Loucy (cell line): ENCODE measurements at regions not wholly inside any gene's neighbourhood (a gene's known extent, or its start where the extent isn't known, plus 50 kb on each side); places are given as distances from the start of the nearest gene placed in this dataset.
"Not testable (repeated sequence)": the region's sequence is repeated elsewhere in the genome, so short reads cannot be mapped to it uniquely, and the experiment has no call there.

Experiments
- H2AFZ ChIP-seq: fragments of 200-600 bp; sonication (generic); 2 replicates; pipeline ENCODE4 v1.6.0; 2016; ENCODE audit warnings: antibody characterized with exemption, mild to moderate bottlenecking, low read length, moderate library complexity
- H3F3A ChIP-seq: fragments of 200-600 bp; 2 replicates; pipeline ENCODE4 v1.6.0; 2016; ENCODE audit warnings: antibody characterized with exemption, low read depth, mild to moderate bottlenecking
- H3K27me3 ChIP-seq: fragments of 200-600 bp; sonication (generic); 2 replicates; pipeline ENCODE4 v1.6.1; 2014; ENCODE audit warnings: low read length, mild to moderate bottlenecking; ENCODE audit not compliant: insufficient read depth, poor library complexity, severe bottlenecking
- H3K36me3 ChIP-seq: fragments of 200-600 bp; sonication (generic); 2 replicates; pipeline ENCODE4 v1.6.1; 2016; ENCODE audit warnings: low read length; ENCODE audit not compliant: insufficient read depth
- H3K4me1 ChIP-seq: fragments of 200-600 bp; sonication (generic); 2 replicates; pipeline ENCODE4 v1.5.1; 2014; ENCODE audit warnings: low read length, mild to moderate bottlenecking; ENCODE audit not compliant: insufficient read depth, poor library complexity, severe bottlenecking
- H3K4me2 ChIP-seq: fragments of 200-600 bp; sonication (generic); 2 replicates; pipeline ENCODE4 v1.6.0; 2014; ENCODE audit warnings: antibody characterized with exemption, low read length, low read depth, mild to moderate bottlenecking; ENCODE audit not compliant: poor library complexity, severe bottlenecking
- H3K4me3 ChIP-seq: fragments of 200-600 bp; sonication (generic); 2 replicates; pipeline ENCODE4 v1.5.1; 2014; ENCODE audit warnings: low read length, mild to moderate bottlenecking, mixed read lengths; ENCODE audit not compliant: poor library complexity, severe bottlenecking
- H3K79me2 ChIP-seq: fragments of 200-600 bp; sonication (generic); 2 replicates; pipeline ENCODE4 v1.6.1; 2014; ENCODE audit warnings: low read length; ENCODE audit not compliant: insufficient read depth
- H3K9ac ChIP-seq: fragments of 200-600 bp; sonication (generic); 2 replicates; pipeline ENCODE4 v1.6.0; 2014; ENCODE audit warnings: mild to moderate bottlenecking, low read depth, low read length, moderate library complexity; ENCODE audit not compliant: poor library complexity, severe bottlenecking
- H3K9me2 ChIP-seq: fragments of 200-600 bp; sonication (generic); replicated peaks from 2 replicates; pipeline ENCODE4 v1.6.1; 2016; ENCODE audit warnings: low read depth, low read length, mixed read lengths
- H3K9me3 ChIP-seq: fragments of 200-600 bp; sonication (generic); 2 replicates; pipeline ENCODE4 v1.6.1; 2014; ENCODE audit warnings: mild to moderate bottlenecking, antibody characterized with exemption, low read length, low read depth; ENCODE audit not compliant: insufficient read depth
- H4K20me1 ChIP-seq: fragments of 200-600 bp; sonication (generic); 2 replicates; pipeline ENCODE4 v1.6.0; 2014; ENCODE audit warnings: antibody characterized with exemption, low read length, mild to moderate bottlenecking; ENCODE audit not compliant: insufficient read depth, poor library complexity, severe bottlenecking
- CTCF ChIP-seq: fragments of 200-600 bp; sonication (generic); conservative IDR thresholded peaks from 2 replicates; pipeline ENCODE4 v1.5.1; 2014; ENCODE audit warnings: mild to moderate bottlenecking, antibody characterized with exemption, low read length
- EZH2phosphoT487 ChIP-seq: fragments of 200-600 bp; IDR thresholded peaks from 2 replicates; pipeline ENCODE4 v1.6.1; 2018; ENCODE audit warnings: antibody characterized with exemption, mild to moderate bottlenecking, moderate library complexity, borderline replicate concordance

- H3K36me3 ChIP-seq = no peaks in the 10 kb centered on the region
- H3K4me3 ChIP-seq = no peak overlapping the region
- H4K20me1 ChIP-seq = no peaks in the 10 kb centered on the region
- no peaks in the 10 kb centered on the region for H3K9me2 ChIP-seq
- H3K9me3 ChIP-seq = no peaks in the 10 kb centered on the region
- no peaks in the 10 kb centered on the region for H3K4me1 ChIP-seq
- H3K27me3 ChIP-seq = no peaks in the 10 kb centered on the region
- TF ChIP-seq CTCF = no peak
- TF ChIP-seq EZH2phosphoT487 = no peak
- no peak overlapping the region for H2AFZ ChIP-seq
- H3K9ac ChIP-seq = no peak overlapping the region
- H3F3A ChIP-seq = no peaks in the 10 kb centered on the region
- H3K79me2 ChIP-seq = no peaks in the 10 kb centered on the region
- H3K4me2 ChIP-seq = no peak overlapping the region
These were observed 54.6 kb downstream of the DKK1 start for GRCh38 chr10:52368725-52369124.

GRCh38 chr10:52374207-52374606 is 60.1 kb downstream of the DKK1 start:
- H3K27me3 ChIP-seq, H3K4me3 ChIP-seq, H3K9ac ChIP-seq, H2AFZ ChIP-seq, H3F3A ChIP-seq, H4K20me1 ChIP-seq, H3K9me2 ChIP-seq, H3K79me2 ChIP-seq, H3K4me1 ChIP-seq, H3K4me2 ChIP-seq, H3K9me3 ChIP-seq, H3K36me3 ChIP-seq: not testable (repeated sequence)

GRCh38 chr10:52376694-52377354 is 62.7 kb downstream of the DKK1 start:
- H3K4me1 ChIP-seq = no peaks in the 10 kb centered on the region
- no peaks in the 10 kb centered on the region for H3K9me2 ChIP-seq
- no peaks in the 10 kb centered on the region for H4K20me1 ChIP-seq
- H3K79me2 ChIP-seq = no peaks in the 10 kb centered on the region
- H3K27me3 ChIP-seq = no peaks in the 10 kb centered on the region
- H3K9me3 ChIP-seq = no peaks in the 10 kb centered on the region
- H3K9ac ChIP-seq = no peak overlapping the region
- no peaks in the 10 kb centered on the region for H3K36me3 ChIP-seq
- no peak overlapping the region for H2AFZ ChIP-seq
- TF ChIP-seq CTCF (no peak), EZH2phosphoT487 (no peak)
- no peaks in the 10 kb centered on the region for H3F3A ChIP-seq
- no peak overlapping the region for H3K4me3 ChIP-seq
- H3K4me2 ChIP-seq = no peak overlapping the region

- H2AFZ ChIP-seq = no peak overlapping the region
- H3K4me2 ChIP-seq = no peak overlapping the region
- H4K20me1 ChIP-seq = no peaks in the 10 kb centered on the region
These were observed 64.0 kb downstream of the DKK1 start for GRCh38 chr10:52378124-52378523.

More at GRCh38 chr10:52378124-52378523, 64.0 kb downstream of the DKK1 start:
- Histone ChIP-seq H3K79me2 (no peaks in the 10 kb centered on the region), H3K9ac (no peak overlapping the region), H3K27me3 (no peaks in the 10 kb centered on the region), H3K4me1 (no peaks in the 10 kb centered on the region), H3K36me3 (no peaks in the 10 kb centered on the region), H3F3A (no peaks in the 10 kb centered on the region), H3K9me2 (no peaks in the 10 kb centered on the region), H3K4me3 (no peak overlapping the region), H3K9me3 (no peaks in the 10 kb centered on the region)
- TF ChIP-seq EZH2phosphoT487 = no peak
- no peak for TF ChIP-seq CTCF
